ENCODE measurements at regions not wholly inside any gene's neighbourhood (a gene's known extent, or its start where the extent isn't known, plus 50 kb on each side); places are given as distances from the start of the nearest gene placed in this dataset.

- H3K27ac ChIP-seq = no peak overlapping the region
- TF ChIP-seq ZFX (IDR thresholded peaks at IDR 0.05; ENCODE audit: borderline replicate concordance) (no peak), CTCF (IDR thresholded peaks at IDR 0.05) (no peak)
These were observed 267.3 kb downstream of the ANAPC1 start for GRCh38 chr2:111616651-111617218.

GRCh38 chr2:111617299-111618225 is 266.4 kb downstream of the ANAPC1 start:
- H3K27ac ChIP-seq = no peak overlapping the region
- TF ChIP-seq ZFX (IDR thresholded peaks at IDR 0.05; ENCODE audit: borderline replicate concordance) (no peak), CTCF (IDR thresholded peaks at IDR 0.05) (no peak)

- H3K27ac ChIP-seq = no peak overlapping the region
- no peak for TF ChIP-seq CTCF (IDR thresholded peaks at IDR 0.05)
- TF ChIP-seq ZFX (IDR thresholded peaks at IDR 0.05; ENCODE audit: borderline replicate concordance) = no peak
These were observed 265.6 kb downstream of the ANAPC1 start for GRCh38 chr2:111618226-111618977.

- no peak overlapping the region for H3K27ac ChIP-seq
- TF ChIP-seq CTCF (IDR thresholded peaks at IDR 0.05) (no peak), ZFX (IDR thresholded peaks at IDR 0.05; ENCODE audit: borderline replicate concordance) (no peak)
These were observed 264.8 kb downstream of the ANAPC1 start for GRCh38 chr2:111618978-111619902.

- no peak for TF ChIP-seq ZFX (IDR thresholded peaks at IDR 0.05; ENCODE audit: borderline replicate concordance)
- TF ChIP-seq CTCF (IDR thresholded peaks at IDR 0.05) = no peak
- H3K27ac ChIP-seq = no peak overlapping the region
These were observed 263.7 kb downstream of the ANAPC1 start for GRCh38 chr2:111620281-111620680.

GRCh38 chr2:111622859-111623258 is 261.1 kb downstream of the ANAPC1 start:
- TF ChIP-seq ZFX (IDR thresholded peaks at IDR 0.05; ENCODE audit: borderline replicate concordance) = no peak
- TF ChIP-seq CTCF (IDR thresholded peaks at IDR 0.05) = no peak
- H3K27ac ChIP-seq = no peak overlapping the region

Data from 22Rv1 (cell line).